Calu3 (cell line): ENCODE measurements at regions not wholly inside any gene's neighbourhood (a gene's known extent, or its start where the extent isn't known, plus 50 kb on each side); places are given as distances from the start of the nearest gene placed in this dataset.
"Not testable (repeated sequence)": the region's sequence is repeated elsewhere in the genome, so short reads cannot be mapped to it uniquely, and the experiment has no call there.

ENCODE experiments used
- BruUV-seq: library from RNA; stranded (reverse); fragments of 400-500 nt; replicated peaks from 2 replicates; lab custom pipeline; 2021; lab: Mats Ljungman, UMichigan
- CTCF ChIA-PET: fragments of 300-600 bp; sonication (Branson Sonifier 250); formaldehyde crosslinking; loops from one replicate; lab custom pipeline; 2022; ENCODE audit warnings: antibody characterized with exemption; lab: Charles Lee
- DNase-seq: peaks from one replicate; pipeline ENCODE4 v3.0.0; 2022
- H3K27ac Mint-ChIP-seq: one replicate; pipeline ENCODE4 v1.8.0; 2022; ENCODE audit warnings: mixed read lengths; ENCODE audit not compliant: unreplicated experiment
- H3K27me3 Mint-ChIP-seq: one replicate; pipeline ENCODE4 v1.8.0; 2022; ENCODE audit warnings: mixed read lengths; ENCODE audit not compliant: unreplicated experiment
- H3K36me3 Mint-ChIP-seq: one replicate; pipeline ENCODE4 v1.8.0; 2022; ENCODE audit warnings: mild to moderate bottlenecking, moderate library complexity, mixed read lengths; ENCODE audit not compliant: insufficient read depth, unreplicated experiment
- H3K4me1 Mint-ChIP-seq: one replicate; pipeline ENCODE4 v1.8.0; 2022; ENCODE audit warnings: mild to moderate bottlenecking, low read depth, mixed read lengths; ENCODE audit not compliant: unreplicated experiment
- H3K4me3 Mint-ChIP-seq: one replicate; pipeline ENCODE4 v1.8.0; 2022; ENCODE audit warnings: mild to moderate bottlenecking, low read depth, moderate library complexity, mixed read lengths; ENCODE audit not compliant: unreplicated experiment
- H3K9me3 Mint-ChIP-seq: one replicate; pipeline ENCODE4 v1.8.0; 2022; ENCODE audit warnings: low read depth, mixed read lengths; ENCODE audit not compliant: unreplicated experiment
- CTCF ChIP-seq: fragments of 200-600 bp; IDR thresholded peaks from one replicate; pipeline ENCODE4 v1.8.0; 2022; ENCODE audit warnings: antibody characterized with exemption; ENCODE audit not compliant: unreplicated experiment
- intact Hi-C: fragments of 100-400 bp; cut with micrococcal nuclease; formaldehyde crosslinking; loops from one replicate; pipeline ENCODE4 v1.10.0; 2022; ENCODE audit not compliant: unreplicated experiment

- TF ChIP-seq CTCF: no peak
- Mint-ChIP-seq H3K36me3 (no peaks in the 10 kb centered on the region), H3K9me3 (no peaks in the 10 kb centered on the region), H3K4me1 (no peaks in the 10 kb centered on the region), H3K4me3 (no peak overlapping the region), H3K27ac (no peak overlapping the region), H3K27me3 (no peaks in the 10 kb centered on the region)
- CTCF ChIA-PET: no interaction called here
- intact Hi-C loops: no loop called here
- no TSS peak for BruUV-seq
- no peak for DNase-seq
These were observed 620.8 kb downstream of the RFPL4B start for GRCh38 chr6:112967974-112968373.

DNA sequence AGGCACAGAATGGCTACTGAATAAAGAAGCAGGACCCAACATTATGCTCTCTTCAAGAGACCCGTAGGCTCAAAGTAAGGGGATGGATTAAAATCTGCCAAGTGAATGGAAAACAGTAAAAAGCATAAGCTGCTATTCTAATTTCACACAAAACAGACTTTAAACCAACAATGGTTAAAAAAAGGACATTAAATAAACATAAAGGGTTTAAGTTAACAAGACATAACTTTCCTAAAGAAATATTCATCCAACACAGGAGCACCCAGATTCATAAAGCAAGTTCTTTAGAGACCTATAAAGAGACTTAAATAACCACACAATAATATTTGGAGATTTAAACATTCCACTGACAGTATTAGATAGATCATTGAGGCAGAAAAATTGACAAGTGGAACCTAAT lies 624.5 kb downstream of the RFPL4B start:
- no peak for TF ChIP-seq CTCF
- Mint-ChIP-seq H3K27me3 (no peaks in the 10 kb centered on the region), H3K9me3 (peaks cover 4% of the 10 kb centered on the region), H3K4me1 (no peaks in the 10 kb centered on the region), H3K4me3 (no peak overlapping the region), H3K27ac (no peak overlapping the region), H3K36me3 (no peaks in the 10 kb centered on the region)
- DNase-seq: no peak
- intact Hi-C loops: no loop called here
- BruUV-seq: no TSS peak
- CTCF ChIA-PET: no interaction called here

DNA sequence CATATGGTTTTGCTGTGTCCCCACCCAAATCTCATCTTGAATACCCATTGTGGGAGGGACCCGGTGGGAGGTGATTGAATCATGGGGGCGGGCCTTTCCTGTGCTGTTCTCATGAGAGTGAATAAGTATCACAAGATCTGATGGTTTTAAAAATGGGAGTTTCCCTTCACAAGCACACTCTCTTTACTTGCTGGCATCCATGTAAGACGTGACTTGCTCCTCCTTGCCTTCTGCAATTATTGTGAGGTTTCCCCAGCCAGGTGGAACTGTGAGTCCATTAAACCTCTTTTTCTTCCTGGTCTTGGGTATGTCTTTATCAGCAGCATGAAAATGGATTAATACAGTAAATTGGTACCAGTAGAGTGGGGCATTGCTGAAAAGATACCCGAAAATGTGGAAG lies 627.8 kb downstream of the RFPL4B start:
- H3K27me3 Mint-ChIP-seq, H3K4me3 Mint-ChIP-seq, CTCF ChIA-PET, H3K4me1 Mint-ChIP-seq, H3K9me3 Mint-ChIP-seq, BruUV-seq, H3K36me3 Mint-ChIP-seq, intact Hi-C loops, H3K27ac Mint-ChIP-seq, DNase-seq: not testable (repeated sequence)

DNA sequence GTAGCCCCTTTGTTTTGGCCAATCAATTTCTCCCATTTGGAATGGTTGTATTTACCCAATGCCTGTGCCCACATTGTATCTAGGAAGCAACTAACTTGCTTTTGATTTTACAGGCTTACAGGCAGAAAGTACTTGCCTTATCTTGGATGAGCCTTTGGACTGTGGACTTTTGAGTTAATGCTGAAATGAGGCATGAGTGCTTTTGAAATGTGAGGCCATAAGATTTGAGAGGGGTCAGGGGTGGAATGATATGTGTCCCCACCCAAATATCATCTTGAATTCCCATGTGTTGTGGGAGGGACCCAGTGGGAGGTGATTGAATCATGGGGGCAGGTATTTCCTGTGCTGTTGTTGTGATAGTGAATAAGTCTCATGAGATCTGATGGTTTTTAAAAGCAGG lies 629.4 kb downstream of the RFPL4B start:
- H3K27me3 Mint-ChIP-seq, H3K27ac Mint-ChIP-seq, H3K4me3 Mint-ChIP-seq, BruUV-seq, intact Hi-C loops, H3K9me3 Mint-ChIP-seq, H3K36me3 Mint-ChIP-seq, H3K4me1 Mint-ChIP-seq, DNase-seq: not testable (repeated sequence)
- CTCF ChIA-PET: interaction anchor here (0.6 kb wide), 1 partner anchor 238 kb away, joined by 3 read pairs; no protein-coding TSS in a partner anchor

DNA sequence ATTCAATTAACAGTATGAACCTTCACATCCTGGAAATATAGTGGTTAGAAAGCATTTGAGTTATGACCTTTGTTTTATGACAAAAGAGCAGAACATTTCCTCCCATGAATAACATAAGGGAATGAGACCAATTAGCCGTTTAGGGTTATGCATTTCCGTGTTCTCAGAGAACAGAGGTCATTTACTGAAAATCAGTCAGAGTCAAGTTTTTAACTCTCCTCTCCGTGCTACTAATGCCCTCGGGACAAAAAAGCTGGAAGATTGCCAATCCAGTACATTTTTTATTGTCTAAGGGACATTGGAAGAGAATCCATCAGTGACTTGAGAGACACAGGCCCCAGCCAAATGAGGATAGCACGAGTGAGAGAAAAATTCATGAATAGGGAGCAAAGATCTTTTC lies 632.7 kb downstream of the RFPL4B start:
- BruUV-seq: no TSS peak
- no peak overlapping the region for H3K27ac Mint-ChIP-seq
- no peak for DNase-seq
- CTCF ChIA-PET: no interaction called here
- H3K4me1 Mint-ChIP-seq: peaks cover 9% of the 10 kb centered on the region
- H3K36me3 Mint-ChIP-seq: no peaks in the 10 kb centered on the region
- H3K27me3 Mint-ChIP-seq: no peaks in the 10 kb centered on the region
- TF ChIP-seq CTCF: no peak
- intact Hi-C loops: no loop called here
- H3K9me3 Mint-ChIP-seq: peaks cover 8% of the 10 kb centered on the region
- H3K4me3 Mint-ChIP-seq: no peak overlapping the region
